GDM1 (cell line): ENCODE measurements at regions not wholly inside any gene's neighbourhood (a gene's known extent, or its start where the extent isn't known, plus 50 kb on each side); places are given as distances from the start of the nearest gene placed in this dataset.
"Not testable (repeated sequence)": the region's sequence is repeated elsewhere in the genome, so short reads cannot be mapped to it uniquely, and the experiment has no call there.

Experiments used
- DNase-seq: peaks from one replicate; lab custom pipeline; 2025; lab: John Stamatoyannopoulos, UW

DNA sequence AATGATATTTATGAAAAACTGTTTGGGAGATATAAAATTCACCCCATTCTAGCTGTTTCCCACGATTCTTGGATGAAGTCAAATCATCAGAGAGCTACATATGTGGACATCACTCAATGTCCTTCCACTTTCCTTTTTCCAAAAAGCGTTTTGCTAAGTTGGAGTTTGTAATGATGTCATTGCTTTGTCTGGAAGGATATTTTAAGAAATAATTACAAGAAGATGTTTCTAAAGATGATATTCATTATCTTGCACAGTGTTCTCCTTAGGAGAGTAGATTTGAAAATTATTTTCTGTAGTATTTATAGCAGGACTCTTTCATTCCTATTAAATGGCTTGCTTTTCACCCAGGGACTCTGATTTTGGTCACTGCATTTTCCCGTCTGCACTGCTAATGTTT is 851.2 kb downstream of the EFNB2 start:
- DNase-seq: no peak

DNA sequence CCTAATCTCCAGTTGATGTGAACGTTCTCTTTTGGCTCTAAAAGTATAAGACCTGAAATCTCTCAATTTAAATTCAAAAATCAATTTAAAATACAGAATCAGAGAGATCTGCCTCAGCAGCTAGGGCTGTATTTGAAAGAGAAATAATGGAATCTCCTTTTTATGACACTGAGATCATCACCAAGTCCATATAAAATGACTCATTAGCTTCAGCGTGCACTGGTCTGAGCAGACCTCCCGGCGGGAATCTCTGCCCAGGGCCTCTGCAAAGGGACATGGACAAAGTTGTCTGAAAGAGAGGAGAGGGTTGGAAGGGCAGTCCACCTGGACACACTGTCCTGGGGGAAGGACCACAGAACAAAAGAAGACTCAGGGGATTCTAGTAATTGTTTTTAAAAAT is 855.6 kb downstream of the EFNB2 start:
- DNase-seq: no peak

DNA sequence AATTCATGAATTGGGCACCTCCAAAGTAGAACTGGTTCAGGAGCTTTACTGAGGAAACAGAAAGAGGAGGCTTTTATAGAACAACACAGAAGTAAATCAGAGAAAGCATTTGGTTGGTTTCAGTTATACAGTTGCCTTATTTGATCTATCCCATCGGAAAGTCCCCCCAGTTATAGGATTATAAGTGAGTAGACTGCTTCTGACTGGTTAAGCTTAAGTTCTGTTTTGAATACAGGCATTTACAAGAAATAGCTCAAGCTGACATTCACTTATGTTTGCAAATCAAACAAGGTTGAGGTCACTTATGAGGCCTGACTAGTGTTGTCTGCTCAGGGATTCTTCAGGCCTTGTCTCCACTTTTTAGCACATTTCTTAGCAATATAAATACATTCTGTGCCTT is 857.4 kb downstream of the EFNB2 start:
- no peak for DNase-seq

DNA sequence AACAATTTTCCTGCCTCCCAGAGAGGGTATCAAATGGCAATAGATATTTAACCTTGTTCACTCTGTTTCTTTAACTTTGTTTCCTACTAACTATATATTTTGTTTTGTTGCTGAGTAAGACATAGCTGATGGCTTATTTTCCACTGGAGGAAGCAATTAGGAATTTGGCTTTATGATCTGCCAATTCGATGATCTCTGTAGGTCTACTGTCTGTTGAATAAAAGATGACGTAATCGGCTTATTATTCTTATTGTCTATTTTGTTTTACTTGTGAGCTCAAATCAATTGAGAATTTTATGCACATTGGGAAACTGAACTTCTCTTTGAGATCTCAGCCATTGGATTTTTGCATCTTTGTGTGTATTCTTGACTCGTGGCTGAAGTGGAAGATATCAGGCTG is 862.6 kb downstream of the EFNB2 start:
- no peak for DNase-seq

DNA sequence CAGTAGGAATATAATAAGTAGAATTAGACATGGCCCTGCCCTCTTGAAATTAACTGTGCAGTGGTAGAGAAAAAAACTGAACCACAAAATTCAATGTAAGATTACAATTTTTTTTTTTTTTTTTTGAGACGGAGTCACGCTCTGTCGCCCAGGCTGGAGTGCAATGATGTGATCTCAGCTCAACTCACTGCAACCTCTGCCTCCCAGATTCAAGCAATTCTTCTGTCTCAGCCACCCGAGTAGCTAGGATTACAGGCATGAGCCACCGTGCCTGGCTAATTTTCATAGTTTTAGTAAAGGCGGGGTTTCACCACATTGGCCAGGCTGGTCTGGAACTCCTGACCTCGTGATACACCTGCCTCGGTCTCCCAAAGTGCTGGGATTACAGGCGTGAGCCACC is 864.3 kb downstream of the EFNB2 start:
- DNase-seq: not testable (repeated sequence)

DNA sequence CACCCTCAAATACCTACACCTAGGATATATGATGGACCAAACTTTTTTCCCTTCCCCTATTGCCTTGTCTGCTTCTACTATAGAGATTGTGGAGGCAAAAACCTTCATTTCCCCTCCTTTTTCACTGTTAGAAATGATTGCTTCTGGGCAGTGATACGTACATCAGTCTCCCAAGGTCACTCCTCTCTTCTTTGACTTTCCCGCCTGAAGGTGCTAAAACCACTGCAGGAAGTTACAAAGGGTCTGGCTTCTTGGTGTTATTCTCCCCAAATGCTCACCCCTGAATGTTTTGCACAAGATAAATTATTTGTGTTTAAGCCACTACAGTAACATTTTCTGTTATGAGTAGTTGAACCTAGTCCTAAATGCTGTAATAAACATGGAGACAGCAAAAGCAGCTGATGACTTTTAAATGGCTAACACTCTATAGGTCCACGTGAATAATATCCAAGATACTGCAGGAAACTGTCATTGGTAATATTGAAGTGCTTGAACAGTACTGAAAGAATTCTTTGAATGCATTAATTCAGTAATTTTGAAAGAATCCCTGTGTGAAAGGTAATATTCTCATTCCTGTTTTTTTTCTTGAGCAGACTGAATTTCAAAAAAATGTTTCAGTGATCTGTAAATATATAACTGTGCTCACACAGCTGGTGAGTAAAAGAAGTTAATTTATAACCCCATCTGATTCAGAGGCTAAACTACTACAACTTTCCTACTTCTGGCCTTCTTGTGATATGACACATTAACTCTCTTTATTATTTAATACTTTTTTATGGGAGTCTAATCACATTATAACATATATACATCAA is 865.1 kb downstream of the EFNB2 start:
- no peak for DNase-seq

DNA sequence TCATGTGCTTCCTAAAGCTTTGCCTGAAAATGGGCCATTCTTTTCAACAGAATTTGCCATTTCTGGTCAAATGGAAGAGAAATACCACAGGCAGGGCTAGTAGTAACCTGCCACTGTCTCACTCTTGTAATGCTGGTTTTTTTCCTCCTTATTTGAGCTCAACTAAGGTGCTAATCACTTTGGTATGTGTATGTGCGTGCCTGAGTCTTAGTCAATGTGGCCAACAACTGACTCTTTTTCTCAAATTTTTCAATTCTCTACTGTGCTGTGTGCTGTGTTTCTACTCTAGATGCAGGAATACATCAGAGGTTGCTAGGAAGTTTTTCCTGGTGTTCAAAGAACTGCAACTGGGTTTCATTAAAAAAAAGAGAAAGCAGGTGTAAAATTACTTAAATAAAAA is 870.2 kb downstream of the EFNB2 start:
- DNase-seq: no peak

DNA sequence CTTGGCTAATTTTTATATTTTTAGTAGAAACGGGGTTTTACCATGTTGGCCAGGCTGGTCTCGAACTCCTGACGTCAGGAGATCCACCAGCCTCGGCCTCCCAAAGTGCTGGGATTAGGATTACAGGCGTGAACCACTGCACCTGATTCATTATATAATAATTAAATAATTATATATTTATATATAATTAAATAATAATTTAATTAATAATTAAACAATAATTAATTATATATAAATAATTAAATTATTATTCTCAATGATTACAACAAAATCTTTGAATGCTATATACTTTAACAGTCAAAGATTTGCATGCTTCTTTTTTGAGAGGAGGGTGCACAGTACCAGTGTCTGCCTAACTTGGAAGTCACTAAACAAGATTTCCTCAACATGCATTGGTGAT is 872.3 kb downstream of the EFNB2 start:
- DNase-seq: no peak

DNA sequence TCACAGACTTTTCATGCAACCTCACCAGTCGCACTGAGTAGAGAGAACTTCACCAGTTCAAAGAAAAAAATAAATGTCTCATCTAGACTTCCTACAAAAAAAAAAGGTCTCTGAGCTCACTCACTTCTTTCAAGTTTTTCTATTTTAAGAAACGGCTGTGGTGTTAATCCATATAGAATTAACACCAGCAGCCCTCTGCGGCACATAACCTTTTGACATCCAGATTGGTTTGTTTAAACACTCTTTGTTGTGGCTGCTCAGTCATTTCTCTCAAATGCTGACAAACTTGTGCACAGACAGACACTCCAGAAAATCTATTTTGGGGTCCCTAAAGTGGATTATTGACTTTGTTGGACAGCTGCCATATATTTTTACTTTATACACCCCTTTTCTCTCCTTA is 874.9 kb downstream of the EFNB2 start:
- DNase-seq: no peak

DNA sequence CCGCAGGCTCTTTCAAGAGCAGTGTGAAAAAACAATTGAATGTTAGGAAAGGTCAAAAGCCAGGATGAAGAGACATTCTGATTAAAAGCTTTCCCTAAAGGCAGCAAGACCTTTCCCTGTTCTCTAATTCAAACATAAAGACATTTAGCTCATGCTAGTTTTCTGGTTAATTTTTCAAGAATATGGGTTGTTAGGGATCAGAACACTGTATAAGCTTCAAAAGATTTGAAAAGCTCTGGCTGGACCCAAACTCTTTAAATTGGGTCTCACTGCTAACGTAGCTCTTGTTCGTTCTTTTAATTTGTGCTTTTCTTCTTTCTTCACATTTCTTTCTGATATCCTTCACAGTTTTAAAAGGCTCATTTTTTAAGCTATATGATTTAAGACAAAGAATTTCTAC is 877.0 kb downstream of the EFNB2 start:
- DNase-seq: no peak

DNA sequence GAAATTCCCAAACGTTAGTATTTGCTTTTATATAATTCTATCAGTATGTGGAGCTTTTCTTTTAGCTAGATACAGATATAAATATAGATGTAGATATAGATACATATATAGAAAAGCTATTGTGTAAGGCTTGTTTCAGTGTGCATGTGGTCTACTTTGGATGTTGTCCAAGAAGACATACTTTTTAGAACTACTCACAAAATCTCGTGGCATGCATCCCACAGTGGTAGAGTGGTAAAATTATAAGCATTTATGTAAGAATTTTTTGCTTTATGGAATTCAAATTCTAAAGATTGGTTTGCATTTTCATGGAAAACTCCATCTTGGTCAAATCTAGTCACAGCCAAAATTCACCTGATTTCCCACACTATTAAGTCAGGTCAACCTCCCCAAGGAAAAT is 880.4 kb downstream of the EFNB2 start:
- DNase-seq: no peak

DNA sequence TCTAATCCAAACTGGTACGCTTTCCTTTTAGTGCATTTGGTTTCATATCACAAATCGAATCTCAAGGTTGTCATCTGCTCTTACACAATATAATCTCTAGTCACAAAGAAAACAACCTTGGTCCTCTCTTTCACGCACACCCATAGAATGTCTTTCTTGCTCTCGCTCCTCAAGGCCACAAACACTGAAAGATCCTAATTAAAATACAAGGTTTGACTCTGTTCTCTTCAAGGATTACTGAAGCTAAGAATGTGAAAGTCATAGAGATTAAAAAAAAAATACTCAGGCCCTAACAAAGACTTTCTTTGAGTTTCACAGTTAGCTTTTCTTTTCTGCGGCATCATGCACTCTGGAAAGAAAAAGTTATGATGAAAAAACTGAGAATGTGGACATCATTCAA is 891.5 kb downstream of the EFNB2 start:
- DNase-seq: no peak

DNA sequence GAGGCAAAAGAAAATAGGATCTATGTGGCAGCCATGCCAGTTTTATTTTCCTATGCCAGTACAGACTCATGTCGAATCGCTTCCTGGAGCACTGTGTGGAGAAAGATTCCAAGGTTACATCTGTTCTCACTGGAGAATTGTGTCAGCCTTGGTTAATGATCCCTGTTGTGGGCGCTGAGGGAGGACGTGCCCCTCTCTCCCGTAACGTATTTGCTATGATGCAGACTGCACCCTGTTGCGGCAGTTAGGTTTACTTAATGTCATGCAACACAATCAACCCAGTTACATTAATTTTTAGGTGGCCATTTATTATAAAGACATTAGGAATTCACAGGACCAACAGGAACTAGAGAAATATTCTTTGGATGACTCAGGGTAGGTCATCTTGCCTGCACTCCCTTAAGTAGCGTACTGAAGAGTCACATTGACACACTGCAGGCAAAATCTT is 892.9 kb downstream of the EFNB2 start:
- DNase-seq: no peak

DNA sequence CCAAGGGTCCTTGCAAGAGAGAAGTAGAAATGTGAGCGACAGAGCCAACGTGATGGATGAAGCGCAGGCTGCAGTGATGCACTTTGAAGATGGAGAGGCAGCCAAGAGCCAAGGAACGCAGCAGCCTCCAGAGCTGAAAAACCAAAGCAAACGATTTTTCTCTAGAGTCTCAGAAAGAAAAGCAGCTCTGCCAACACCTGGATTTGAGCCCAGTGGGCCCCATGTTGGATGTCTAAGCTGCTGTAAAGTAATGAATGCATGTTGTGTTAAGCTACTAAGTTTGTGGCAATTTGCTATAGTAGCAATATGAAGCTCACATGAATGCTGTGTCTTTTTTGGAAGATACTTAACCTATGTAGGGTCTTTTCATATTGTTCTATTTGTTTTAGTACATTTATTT is 894.3 kb downstream of the EFNB2 start:
- DNase-seq: no peak

DNA sequence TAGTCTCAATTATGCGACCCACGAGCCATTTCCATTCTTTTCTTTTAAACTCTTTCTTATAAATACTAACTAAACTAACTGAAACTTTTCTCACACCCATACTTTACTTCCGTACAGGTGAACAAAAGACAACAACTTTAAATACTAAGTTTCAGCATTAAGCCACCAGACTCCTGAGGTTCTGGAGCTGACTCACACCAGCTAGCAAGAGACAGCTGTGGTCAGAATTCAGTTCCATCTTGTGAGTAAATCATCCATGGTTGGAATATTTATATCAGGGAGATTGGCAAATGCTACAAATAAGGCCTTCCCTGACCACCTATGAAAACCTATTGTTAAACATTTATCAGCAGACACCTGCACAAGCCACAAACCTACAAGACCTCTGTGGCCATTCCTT is 897.0 kb downstream of the EFNB2 start:
- DNase-seq: no peak

DNA sequence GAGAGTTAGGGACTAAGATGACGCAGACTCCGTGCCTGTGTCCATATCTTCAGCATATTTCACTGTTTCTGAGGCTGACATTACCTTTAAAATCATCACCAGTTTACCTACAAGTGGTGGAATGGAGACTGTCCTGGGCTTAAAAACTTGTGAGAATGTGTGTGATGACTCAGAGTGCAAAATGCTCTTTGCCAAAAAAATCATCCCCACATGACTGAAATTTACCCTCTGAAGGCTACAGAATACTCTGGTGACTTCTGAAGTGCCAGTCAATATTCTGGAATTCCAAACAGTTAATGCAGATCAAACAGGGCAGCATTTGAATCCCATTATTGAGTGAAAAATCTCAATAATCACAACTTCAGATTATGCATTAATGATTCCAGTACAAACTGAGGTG is 901.4 kb downstream of the EFNB2 start:
- no peak for DNase-seq

DNA sequence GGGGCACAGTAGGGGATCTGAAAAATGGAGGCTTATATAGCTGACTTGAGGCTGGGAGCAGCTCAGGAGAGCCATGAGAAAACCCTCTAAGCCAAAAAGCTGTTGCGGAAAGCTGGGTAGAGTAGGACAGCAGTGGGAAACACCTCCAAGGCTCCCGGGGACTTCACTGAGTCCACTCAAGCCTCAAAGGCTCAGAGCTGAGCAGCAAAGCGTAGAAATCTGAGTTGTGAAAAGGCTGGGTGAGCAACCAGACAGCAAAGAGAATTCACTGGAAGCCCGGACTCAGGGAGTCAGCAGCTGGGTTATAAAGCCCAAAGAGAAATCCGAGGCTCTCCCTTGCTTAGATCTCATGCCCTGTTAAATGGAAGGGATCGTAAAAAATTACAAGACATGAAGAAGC is 905.0 kb downstream of the EFNB2 start:
- no peak for DNase-seq

DNA sequence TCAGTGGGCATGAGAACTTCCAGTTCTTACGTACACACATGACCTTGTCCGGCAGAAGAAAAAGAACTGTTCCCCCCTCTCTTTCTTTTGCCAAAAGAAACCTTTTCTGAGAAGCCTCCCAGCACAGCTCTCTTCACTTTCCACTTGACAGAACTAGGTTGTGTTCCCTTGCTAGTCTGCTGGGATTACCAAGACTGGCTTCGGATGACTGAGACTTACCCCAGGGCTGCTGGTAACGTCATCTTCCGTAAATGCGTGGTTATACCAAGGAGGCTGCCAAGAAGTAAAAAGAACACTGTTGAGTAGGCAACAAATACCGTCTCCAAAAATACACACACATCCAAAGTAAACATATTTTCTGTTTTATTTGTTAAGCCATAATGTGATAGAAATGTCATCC is 908.2 kb downstream of the EFNB2 start:
- no peak for DNase-seq

DNA sequence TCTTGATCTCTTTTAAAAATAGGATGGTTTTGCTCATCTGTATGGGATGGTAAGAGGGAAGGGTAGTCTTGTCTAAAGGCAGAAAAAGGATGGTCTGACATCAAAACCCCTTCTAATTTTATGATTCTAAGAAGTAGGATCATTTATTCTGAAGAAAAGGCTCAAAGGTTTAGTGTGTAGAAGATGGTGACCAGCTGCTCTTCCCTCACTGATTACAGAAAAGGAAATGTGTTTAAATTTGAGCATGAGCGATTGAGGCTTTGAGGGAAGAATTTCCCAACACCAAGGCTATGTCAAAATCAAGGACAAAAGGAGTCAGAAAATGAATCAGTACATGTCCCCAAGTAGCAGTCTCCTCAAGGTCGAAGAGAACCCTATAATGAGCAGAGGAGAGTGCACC is 909.8 kb downstream of the EFNB2 start:
- DNase-seq: no peak

DNA sequence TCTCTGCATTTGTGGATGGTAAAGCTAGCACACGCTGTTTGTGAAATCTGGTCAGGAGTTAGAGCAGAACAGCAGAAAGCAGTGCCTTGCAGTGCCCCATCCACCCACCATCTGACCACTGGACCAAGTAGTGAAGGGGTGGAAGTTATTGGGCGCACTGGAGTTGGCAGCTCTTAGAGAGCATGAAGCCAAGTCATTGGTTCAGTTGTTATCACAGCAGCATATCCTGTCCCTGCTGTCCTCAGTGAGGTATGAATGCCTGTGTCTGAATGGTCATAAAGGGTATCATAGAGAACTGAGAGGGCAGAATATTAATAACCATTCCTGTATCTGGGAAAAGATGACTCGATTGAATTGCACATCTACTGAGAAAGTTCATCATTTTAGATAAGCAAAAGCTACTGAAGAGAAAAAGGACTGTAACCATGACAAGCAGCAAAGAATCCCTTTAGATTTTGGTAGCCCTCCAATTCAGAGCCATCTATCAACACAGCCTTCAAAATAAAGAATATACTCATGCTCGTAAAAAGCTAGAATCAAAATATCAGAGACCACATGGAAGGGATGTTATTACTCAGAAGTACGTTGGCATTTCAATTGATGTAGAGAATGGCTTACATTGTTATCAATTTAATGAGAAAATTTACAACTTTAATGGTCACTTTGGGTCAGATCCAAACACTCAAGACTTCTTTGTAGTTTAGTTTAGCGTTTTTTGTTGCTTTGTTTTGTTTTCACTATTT is 919.0 kb downstream of the EFNB2 start:
- no peak for DNase-seq

DNA sequence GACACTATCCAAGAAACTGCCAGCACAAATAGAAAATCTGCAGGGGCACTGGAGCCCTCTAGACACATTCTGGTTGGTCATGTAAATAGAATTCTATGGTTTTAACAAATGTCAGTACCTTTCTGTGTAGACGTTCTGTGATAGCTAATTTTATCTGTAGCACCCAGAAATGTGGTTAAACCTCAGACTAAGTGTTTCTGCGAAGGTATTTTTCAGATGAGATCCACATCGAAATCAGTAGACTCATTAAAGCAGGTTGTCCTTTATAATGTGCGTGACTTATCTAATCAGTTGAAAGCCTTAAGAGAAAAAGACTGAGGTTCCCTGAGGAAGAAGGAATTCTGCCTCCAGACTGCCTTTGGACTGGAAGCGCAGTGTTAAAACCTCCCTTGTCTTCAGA is 922.9 kb downstream of the EFNB2 start:
- DNase-seq: no peak

DNA sequence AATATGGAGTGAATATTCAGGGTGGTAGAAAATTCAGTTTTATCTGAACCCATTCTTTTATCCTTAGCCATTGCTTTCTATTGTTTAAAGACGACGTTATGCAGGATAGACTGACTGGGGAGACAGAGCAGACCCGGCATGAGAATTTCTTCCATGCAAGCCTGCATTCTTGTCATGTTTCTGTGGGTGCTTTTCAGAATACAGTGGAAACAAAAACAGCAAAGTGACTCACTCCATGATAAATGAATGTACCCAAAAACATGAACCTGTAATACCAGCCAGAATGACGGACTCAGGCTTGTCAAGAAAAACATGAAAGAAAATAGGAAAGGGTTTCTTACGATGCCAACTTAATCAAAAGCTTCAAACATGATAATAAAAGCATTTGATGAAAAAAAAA is 924.0 kb downstream of the EFNB2 start:
- DNase-seq: no peak

DNA sequence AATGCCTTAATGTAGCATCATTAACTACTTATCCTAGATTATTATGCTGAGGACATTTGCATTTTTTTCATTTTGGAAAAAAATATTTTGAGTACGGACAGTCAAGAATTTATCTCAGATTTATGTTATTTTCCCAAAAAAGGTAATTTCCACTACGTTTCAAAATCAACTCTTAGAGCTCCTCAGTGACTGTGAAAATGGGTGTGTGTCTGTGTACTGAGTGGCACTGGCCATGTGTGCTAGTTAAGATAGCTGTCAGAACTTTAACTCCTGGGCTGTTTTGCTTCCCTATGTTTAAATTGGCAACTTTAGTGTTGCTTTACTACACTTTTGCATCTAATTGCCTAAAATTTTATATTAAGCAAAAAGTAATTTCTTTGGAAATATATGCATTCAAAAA is 927.4 kb downstream of the EFNB2 start:
- DNase-seq: no peak

DNA sequence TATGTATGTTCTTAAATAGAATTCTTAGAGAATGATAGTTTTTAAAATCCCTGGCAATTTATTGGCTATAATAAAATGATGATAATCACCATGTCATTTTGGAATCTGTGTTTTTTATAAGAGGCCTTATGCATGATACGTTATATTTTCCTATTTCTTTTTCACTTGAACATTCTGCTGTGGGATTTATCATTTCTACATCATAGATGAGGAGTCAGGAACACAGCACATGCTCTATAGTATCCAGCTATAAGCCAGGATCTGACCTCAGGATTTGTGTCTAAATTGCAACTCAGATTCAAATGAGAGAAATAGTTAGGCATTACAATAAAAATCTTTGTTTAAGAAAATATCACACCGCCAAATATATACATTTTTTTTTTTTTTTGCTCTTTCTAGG is 928.0 kb downstream of the EFNB2 start:
- DNase-seq: no peak
